ENCODE measurements at regions not wholly inside any gene's neighbourhood (a gene's known extent, or its start where the extent isn't known, plus 50 kb on each side); places are given as distances from the start of the nearest gene placed in this dataset.

- TF ChIP-seq CTCF (IDR thresholded peaks at IDR 0.05; ENCODE audit: insufficient read depth, low read depth, low read length, missing control alignments), result no peak
- DNase-seq (ENCODE audit: low read depth), result no peak
- no peak overlapping the region for H3K4me3 ChIP-seq (ENCODE audit: low read length)
Measured at GRCh38 chr6:40717411-40718057, 130.4 kb upstream of the LRFN2 start.

DNA sequence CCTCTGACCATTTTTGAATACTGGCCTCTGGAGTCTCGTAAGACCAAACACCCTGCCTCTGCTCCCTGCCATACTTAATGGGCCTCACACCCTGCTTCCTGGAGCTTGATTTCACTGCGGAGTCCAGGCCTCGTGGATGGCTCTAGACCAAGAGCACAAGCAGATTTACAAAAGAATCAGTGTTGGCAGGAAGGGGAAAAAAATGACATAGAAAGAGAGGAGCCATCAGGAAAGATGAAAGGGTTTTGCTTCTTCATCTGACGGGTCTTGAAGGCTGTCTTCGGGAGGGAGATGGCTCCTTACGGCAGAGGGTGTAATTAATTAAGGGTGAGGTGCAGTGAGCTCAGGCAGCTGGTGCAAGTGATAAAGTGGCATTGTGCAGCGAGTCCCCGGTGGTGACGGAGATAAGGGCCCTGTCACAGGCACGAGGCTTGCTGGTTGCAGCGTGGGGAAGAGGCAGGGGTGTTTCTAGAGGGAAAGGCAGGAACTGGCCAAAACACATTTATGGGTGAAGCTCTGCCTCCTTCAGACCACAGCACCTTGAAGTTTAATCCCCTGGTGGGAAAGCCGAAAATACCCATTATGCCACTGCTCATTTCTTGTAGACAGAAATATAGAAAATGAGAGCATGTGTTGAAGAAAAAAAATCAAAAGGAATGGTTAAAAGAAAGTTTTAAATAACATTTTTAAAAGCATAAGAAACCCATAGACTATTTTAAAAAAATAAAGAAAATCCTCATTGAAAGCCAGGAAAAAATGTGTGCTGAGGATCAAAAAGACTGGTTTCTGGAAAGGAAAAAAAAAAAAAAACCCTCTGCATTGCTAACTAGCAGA lies 128.6 kb upstream of the LRFN2 start:
- DNase-seq (ENCODE audit: low read depth), result no peak
- H3K4me3 ChIP-seq (ENCODE audit: low read length), result no peak overlapping the region
- no peak for TF ChIP-seq CTCF (IDR thresholded peaks at IDR 0.05; ENCODE audit: insufficient read depth, low read depth, low read length, missing control alignments)

GRCh38 chr6:40714576-40715564 lies 127.7 kb upstream of the LRFN2 start:
- no peak for DNase-seq (ENCODE audit: low read depth)
- no peak overlapping the region for H3K4me3 ChIP-seq (ENCODE audit: low read length)
- TF ChIP-seq CTCF (IDR thresholded peaks at IDR 0.05; ENCODE audit: insufficient read depth, low read depth, low read length, missing control alignments), result no peak

DNA sequence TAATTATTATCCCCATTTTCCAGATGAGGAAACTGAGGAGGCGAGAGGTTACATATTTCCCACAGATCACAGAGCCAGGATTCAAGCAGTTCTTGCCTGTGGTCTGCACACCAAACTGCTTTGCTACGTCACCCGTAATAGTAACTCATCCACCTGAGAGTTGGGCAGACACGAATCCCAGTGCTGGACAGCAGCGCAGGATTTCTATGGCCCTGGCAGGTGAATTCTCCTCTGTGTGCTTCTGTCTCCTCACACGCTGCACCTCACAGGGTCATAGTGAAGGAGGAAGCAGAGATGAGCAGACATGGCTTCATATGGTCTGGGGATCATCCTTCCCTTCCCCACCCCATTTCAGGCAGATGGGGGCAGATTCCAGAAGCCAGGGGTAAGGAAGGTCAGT lies 127.0 kb upstream of the LRFN2 start:
- no peak overlapping the region for H3K4me3 ChIP-seq (ENCODE audit: low read length)
- no peak for DNase-seq (ENCODE audit: low read depth)
- TF ChIP-seq CTCF (IDR thresholded peaks at IDR 0.05; ENCODE audit: insufficient read depth, low read depth, low read length, missing control alignments), result no peak

DNA sequence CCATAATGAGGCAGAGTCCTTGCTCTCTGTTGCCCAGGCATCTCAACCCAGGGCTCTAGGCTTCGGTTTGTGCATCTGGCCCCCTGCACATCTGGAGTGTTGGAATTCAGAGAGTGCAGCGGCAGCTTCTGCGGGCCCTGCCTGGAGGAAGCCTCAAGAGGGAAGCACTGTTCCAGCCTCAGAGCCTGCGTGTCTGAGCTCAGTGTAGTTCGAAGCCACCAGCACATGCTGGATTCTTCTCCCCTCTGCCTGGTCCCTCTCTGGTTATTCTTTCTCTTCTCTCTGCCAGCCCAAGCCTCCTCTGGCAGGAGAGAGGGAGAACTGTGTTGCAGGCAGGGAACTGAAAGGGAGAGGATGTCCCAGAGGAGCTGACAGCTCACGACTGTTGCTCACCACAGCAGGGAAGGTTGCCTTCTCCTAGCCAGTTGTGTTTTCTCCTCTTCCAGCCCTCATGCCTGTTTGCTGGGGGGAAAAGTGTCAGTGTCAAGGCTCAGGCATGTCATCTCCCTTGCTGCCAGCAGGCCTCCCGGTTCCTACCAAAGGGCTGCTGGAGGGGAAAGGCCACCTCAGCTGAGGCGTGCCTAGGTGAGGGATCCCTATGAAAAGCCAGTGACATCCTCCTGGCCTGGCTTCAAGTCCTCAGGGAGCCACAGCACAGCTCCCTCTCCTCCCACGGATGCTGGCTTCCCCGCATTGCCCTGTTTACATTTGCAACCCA lies 126.0 kb upstream of the LRFN2 start:
- DNase-seq (ENCODE audit: low read depth), result no peak
- no peak for TF ChIP-seq CTCF (IDR thresholded peaks at IDR 0.05; ENCODE audit: insufficient read depth, low read depth, low read length, missing control alignments)
- H3K4me3 ChIP-seq (ENCODE audit: low read length), result no peak overlapping the region

- no peak overlapping the region for H3K4me3 ChIP-seq (ENCODE audit: low read length)
- TF ChIP-seq CTCF (IDR thresholded peaks at IDR 0.05; ENCODE audit: insufficient read depth, low read depth, low read length, missing control alignments), result no peak
- DNase-seq (ENCODE audit: low read depth), result no peak
Measured at GRCh38 chr6:40710626-40711330, 123.6 kb upstream of the LRFN2 start.
